Stomach (tissue), 8 donors: ENCODE measurements at regions not wholly inside any gene's neighbourhood (a gene's known extent, or its start where the extent isn't known, plus 50 kb on each side); places are given as distances from the start of the nearest gene placed in this dataset.

ENCODE experiments used
- DNase-seq, 2 donors: peaks; one replicate each; pipeline versions ENCODE4 v3.0.0 to v3.0.0-alpha.2; 2013 to 2019
- H3K27ac ChIP-seq, 5 donors: fragments of 200-600 bp in 4 of 5; sonication (generic) in 4 of 5; one replicate each; pipeline ENCODE4 v1.5.1; 2013 to 2019; ENCODE audit warnings: mild to moderate bottlenecking in 1 of 5, moderate library complexity in 1 of 5
- H3K27me3 ChIP-seq, 3 donors: fragments of 200-600 bp; sonication (generic); one replicate each; pipeline ENCODE4 v1.5.1; 2017 to 2019; ENCODE audit warnings: mixed run types in 1 of 3
- H3K36me3 ChIP-seq, 4 donors: fragments of 200-600 bp; sonication (generic); 1 replicate in 3 of 4; 2 replicates in 1 of 4; pipeline ENCODE4 v1.5.1; 2016 to 2019
- H3K4me1 ChIP-seq, 4 donors: fragments of 200-600 bp; sonication (generic); one replicate each; pipeline ENCODE4 v1.5.1; 2016 to 2019
- H3K4me3 ChIP-seq, 4 donors: fragments of 200-600 bp; sonication (generic) in 3 of 4; one replicate each; pipeline ENCODE4 v1.5.1; 2016 to 2019; ENCODE audit warnings: mild to moderate bottlenecking in 1 of 4
- H3K9me3 ChIP-seq, 4 donors: fragments of 200-600 bp; sonication (generic); one replicate each; pipeline ENCODE4 v1.5.1; 2016 to 2019
- CTCF ChIP-seq, 7 experiments: fragments of 450-650 bp in 4 of 7; fragments of 200-600 bp in 3 of 7; sonication (generic) in 3 of 7; IDR thresholded peaks; one replicate each; pipeline ENCODE4 v1.5.1; 2016 to 2019; ENCODE audit warnings: antibody characterized with exemption in 7 of 7, control low read depth in 2 of 7, mild to moderate bottlenecking in 1 of 7
- EP300 ChIP-seq: sonication (generic); formaldehyde crosslinking; IDR thresholded peaks from one replicate; pipeline ENCODE4 v1.6.1; 2017; ENCODE audit warnings: antibody characterized with exemption
- POLR2A ChIP-seq, 4 donors: fragments of 450-650 bp; IDR thresholded peaks; one replicate each; pipeline ENCODE4 v1.6.1; 2016; ENCODE audit warnings: antibody characterized with exemption in 4 of 4, control low read depth in 2 of 4, mild to moderate bottlenecking in 1 of 4, moderate library complexity in 1 of 4
- POLR2AphosphoS5 ChIP-seq, 3 donors: sonication (generic); formaldehyde crosslinking; IDR thresholded peaks; one replicate each; pipeline ENCODE4 v1.6.1; 2016; ENCODE audit warnings: antibody characterized with exemption in 3 of 3
- WGBS, 5 donors: extraction: QIAGEN DNeasy Blood & Tissue Kit in 3 of 5; methylation state at CpG; one replicate each; pipeline versions ENCODE4 v1.1.5 to v1.1.7; 2013 to 2018; 5-methylcytosine and 5-hydroxymethylcytosine counted together
- intact Hi-C: fragments of 100-400 bp; cut with DNase I; formaldehyde crosslinking; loops from one replicate; pipeline ENCODE4 v1.15.1; 2023; ENCODE audit warnings: low total_unique reads
- donor health status: healthy with polysubstance abuse.
- donor health status: Bipolar disorder and iron deficiency.
- donor health status: healthy.

- TF ChIP-seq POLR2AphosphoS5 (IDR thresholded peaks at IDR 0.05) (no peak), CTCF (IDR thresholded peaks at IDR 0.05) (no peak)
- Histone ChIP-seq H3K27me3 (no peaks in the 10 kb centered on the region), H3K9me3 (peaks cover 0 to 8% (median 0%) of the 10 kb centered on the region in 4 donors), H3K4me1 (no peaks in the 10 kb centered on the region), H3K36me3 (no peaks in the 10 kb centered on the region), H3K4me3 (no peak overlapping the region), H3K27ac (no peak overlapping the region)
- DNase-seq, result no peak
- intact Hi-C loops, result no loop called here
These were observed 614.2 kb upstream of the REG3G start for GRCh38 chr2:78411303-78411702.

GRCh38 chr2:78416625-78417300 is 608.7 kb upstream of the REG3G start:
- Histone ChIP-seq H3K4me3 (no peak overlapping the region), H3K36me3 (no peaks in the 10 kb centered on the region), H3K27me3 (no peaks in the 10 kb centered on the region), H3K9me3 (peaks cover 0 to 4% (median 0%) of the 10 kb centered on the region in 4 donors), H3K27ac (no peak overlapping the region), H3K4me1 (no peaks in the 10 kb centered on the region)
- DNase-seq, result no peak
- TF ChIP-seq POLR2A (IDR thresholded peaks at IDR 0.05) (no peak), CTCF (IDR thresholded peaks at IDR 0.05) (no peak), EP300 (no peak), POLR2AphosphoS5 (IDR thresholded peaks at IDR 0.05) (no peak)
- intact Hi-C loops, result no loop called here
- 42 to 53% (median 49%) methylated on average over 2 of the region's 2 CpGs for WGBS, 5 donors

GRCh38 chr2:78417355-78417754 is 608.1 kb upstream of the REG3G start:
- H3K36me3 ChIP-seq, result no peaks in the 10 kb centered on the region
- H3K9me3 ChIP-seq, result peaks cover 0 to 4% (median 0%) of the 10 kb centered on the region in 4 donors
- intact Hi-C loops, result no loop called here
- H3K27ac ChIP-seq, result no peak overlapping the region
- DNase-seq, result no peak
- no peak for TF ChIP-seq CTCF (IDR thresholded peaks at IDR 0.05)
- no peak for TF ChIP-seq POLR2AphosphoS5 (IDR thresholded peaks at IDR 0.05)
- no peak for TF ChIP-seq POLR2A (IDR thresholded peaks at IDR 0.05)
- no peak for TF ChIP-seq EP300
- H3K4me3 ChIP-seq, result no peak overlapping the region
- no peaks in the 10 kb centered on the region for H3K27me3 ChIP-seq
- 44 to 67% (median 57%) methylated on average over 2 of the region's 2 CpGs for WGBS, 5 donors
- H3K4me1 ChIP-seq, result no peaks in the 10 kb centered on the region

- H3K36me3 ChIP-seq, result no peaks in the 10 kb centered on the region
- no peak overlapping the region for H3K4me3 ChIP-seq
- TF ChIP-seq CTCF (IDR thresholded peaks at IDR 0.05) (no peak), POLR2AphosphoS5 (IDR thresholded peaks at IDR 0.05) (no peak), EP300 (no peak), POLR2A (IDR thresholded peaks at IDR 0.05) (no peak)
- DNase-seq, result no peak
- H3K27me3 ChIP-seq, result no peaks in the 10 kb centered on the region
- intact Hi-C loops, result no loop called here
- H3K9me3 ChIP-seq, result peaks cover 0 to 4% (median 0%) of the 10 kb centered on the region in 4 donors
- no peaks in the 10 kb centered on the region for H3K4me1 ChIP-seq
- no peak overlapping the region for H3K27ac ChIP-seq
- WGBS, 5 donors, result 19 to 40% (median 28%) methylated on average over 2 of the region's 2 CpGs
These were observed 607.5 kb upstream of the REG3G start for GRCh38 chr2:78418021-78418420.
